HG03565 (cell line): ENCODE measurements at regions not wholly inside any gene's neighbourhood (a gene's known extent, or its start where the extent isn't known, plus 50 kb on each side); places are given as distances from the start of the nearest gene placed in this dataset.
"Not testable (repeated sequence)": the region's sequence is repeated elsewhere in the genome, so short reads cannot be mapped to it uniquely, and the experiment has no call there.

ENCODE experiments used
- ATAC-seq: cut with Tn5 transposase; IDR thresholded peaks from one replicate; pipeline ENCODE4 v1.9.1; 2021; ENCODE audit warnings: mild to moderate bottlenecking, moderate library complexity; ENCODE audit not compliant: unreplicated experiment

GRCh38 chr9:2427120-2427891 lies 194.3 kb upstream of the VLDLR start:
- no peak for ATAC-seq

GRCh38 chr9:2439957-2440356 lies 181.6 kb upstream of the VLDLR start:
- no peak for ATAC-seq

GRCh38 chr9:2443933-2444332 lies 177.7 kb upstream of the VLDLR start:
- ATAC-seq, result not testable (repeated sequence)

GRCh38 chr9:2448193-2448738 lies 173.3 kb upstream of the VLDLR start:
- no peak for ATAC-seq

- no peak for ATAC-seq
Observed at GRCh38 chr9:2453106-2453505, 168.5 kb upstream of the VLDLR start.

GRCh38 chr9:2453701-2454100 lies 167.9 kb upstream of the VLDLR start:
- no peak for ATAC-seq

- ATAC-seq, result no peak
Observed at GRCh38 chr9:2459756-2460155, 161.8 kb upstream of the VLDLR start.

- ATAC-seq, result no peak
Observed at GRCh38 chr9:2461892-2462291, 159.7 kb upstream of the VLDLR start.

GRCh38 chr9:2464624-2465023 lies 157.0 kb upstream of the VLDLR start:
- ATAC-seq, result no peak

GRCh38 chr9:2465516-2465915 lies 156.1 kb upstream of the VLDLR start:
- no peak for ATAC-seq

- peak; percentile 99 for ATAC-seq
Observed at GRCh38 chr9:2465921-2466460, 155.6 kb upstream of the VLDLR start.

- ATAC-seq, result no peak
Observed at GRCh38 chr9:2466703-2467102, 154.9 kb upstream of the VLDLR start.

GRCh38 chr9:2469681-2470221 lies 151.8 kb upstream of the VLDLR start:
- no peak for ATAC-seq

- no peak for ATAC-seq
Observed at GRCh38 chr9:2473681-2474080, 147.9 kb upstream of the VLDLR start.

- ATAC-seq, result no peak
Observed at GRCh38 chr9:2477755-2478154, 143.8 kb upstream of the VLDLR start.

- ATAC-seq, result no peak
Observed at GRCh38 chr9:2478421-2478820, 143.2 kb upstream of the VLDLR start.

GRCh38 chr9:2479056-2479565 lies 142.5 kb upstream of the VLDLR start:
- no peak for ATAC-seq

- no peak for ATAC-seq
Observed at GRCh38 chr9:2480255-2480837, 141.2 kb upstream of the VLDLR start.

GRCh38 chr9:2481216-2481615 lies 140.4 kb upstream of the VLDLR start:
- no peak for ATAC-seq

- no peak for ATAC-seq
Observed at GRCh38 chr9:2486988-2487387, 134.6 kb upstream of the VLDLR start.

- ATAC-seq, result no peak
Observed at GRCh38 chr9:2489838-2490314, 131.7 kb upstream of the VLDLR start.
